RKO (cell line): ENCODE measurements at regions not wholly inside any gene's neighbourhood (a gene's known extent, or its start where the extent isn't known, plus 50 kb on each side); places are given as distances from the start of the nearest gene placed in this dataset.

Experiments
- DNase-seq: peaks from one replicate; pipeline ENCODE4 v3.0.0-alpha.2; 2016; ENCODE audit warnings: low spot score

DNA sequence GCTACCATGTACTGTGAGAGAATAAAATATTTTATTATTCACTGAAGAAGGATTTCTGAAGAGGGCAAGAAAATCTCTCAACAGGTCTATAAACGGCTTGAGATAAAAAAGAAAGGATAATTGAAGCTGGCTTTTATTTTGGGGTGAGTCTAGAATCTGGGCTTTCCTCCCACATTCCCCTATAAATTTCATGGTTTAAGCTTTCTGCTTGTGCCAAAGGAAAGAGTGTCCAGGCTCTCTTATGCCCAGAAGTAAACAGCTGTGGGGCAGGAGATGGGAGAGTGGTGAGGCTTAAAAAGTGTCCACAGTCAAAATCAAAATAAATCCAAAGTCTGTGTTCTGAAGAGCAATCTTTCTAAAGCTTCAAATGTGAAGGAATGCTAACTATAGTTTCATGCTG is 942.2 kb upstream of the MIR17HG start:
- DNase-seq: no peak

DNA sequence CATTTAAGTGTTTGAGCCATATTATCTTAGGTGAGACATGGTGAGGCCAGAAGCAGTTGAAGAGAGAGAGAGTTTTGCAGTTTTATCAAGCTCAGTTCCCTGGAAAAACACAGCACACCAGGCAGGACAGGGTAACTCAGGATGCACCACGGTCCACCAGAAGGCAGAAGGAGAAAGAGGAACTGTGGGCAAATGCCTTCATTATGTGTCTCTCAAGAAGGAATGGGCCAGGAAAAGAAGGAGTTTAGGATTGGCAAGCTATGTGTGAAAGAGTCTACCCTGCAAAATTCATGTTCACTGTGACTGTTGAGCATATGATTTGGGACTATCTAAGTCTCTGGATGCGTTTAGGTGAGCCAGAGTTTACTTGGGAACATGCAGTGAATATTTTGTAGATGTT is 934.5 kb upstream of the MIR17HG start:
- DNase-seq: no peak

DNA sequence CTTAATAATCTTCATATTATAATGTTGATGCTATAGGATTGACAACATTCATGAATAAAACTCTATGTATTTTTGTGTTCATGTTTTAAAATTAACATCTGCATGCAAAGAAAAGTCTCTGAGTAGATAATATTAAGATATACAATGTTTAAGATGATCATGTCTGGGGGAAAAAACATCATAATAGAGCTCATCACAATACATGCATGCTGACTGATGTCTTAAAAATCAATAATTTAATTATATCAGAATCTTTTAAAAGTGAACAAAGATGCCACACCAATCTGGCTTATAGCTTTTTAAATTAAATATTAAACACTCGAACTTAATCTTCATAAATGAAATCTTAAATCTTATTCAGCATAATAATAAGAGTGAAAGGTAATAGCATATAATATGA is 933.9 kb upstream of the MIR17HG start:
- no peak for DNase-seq

DNA sequence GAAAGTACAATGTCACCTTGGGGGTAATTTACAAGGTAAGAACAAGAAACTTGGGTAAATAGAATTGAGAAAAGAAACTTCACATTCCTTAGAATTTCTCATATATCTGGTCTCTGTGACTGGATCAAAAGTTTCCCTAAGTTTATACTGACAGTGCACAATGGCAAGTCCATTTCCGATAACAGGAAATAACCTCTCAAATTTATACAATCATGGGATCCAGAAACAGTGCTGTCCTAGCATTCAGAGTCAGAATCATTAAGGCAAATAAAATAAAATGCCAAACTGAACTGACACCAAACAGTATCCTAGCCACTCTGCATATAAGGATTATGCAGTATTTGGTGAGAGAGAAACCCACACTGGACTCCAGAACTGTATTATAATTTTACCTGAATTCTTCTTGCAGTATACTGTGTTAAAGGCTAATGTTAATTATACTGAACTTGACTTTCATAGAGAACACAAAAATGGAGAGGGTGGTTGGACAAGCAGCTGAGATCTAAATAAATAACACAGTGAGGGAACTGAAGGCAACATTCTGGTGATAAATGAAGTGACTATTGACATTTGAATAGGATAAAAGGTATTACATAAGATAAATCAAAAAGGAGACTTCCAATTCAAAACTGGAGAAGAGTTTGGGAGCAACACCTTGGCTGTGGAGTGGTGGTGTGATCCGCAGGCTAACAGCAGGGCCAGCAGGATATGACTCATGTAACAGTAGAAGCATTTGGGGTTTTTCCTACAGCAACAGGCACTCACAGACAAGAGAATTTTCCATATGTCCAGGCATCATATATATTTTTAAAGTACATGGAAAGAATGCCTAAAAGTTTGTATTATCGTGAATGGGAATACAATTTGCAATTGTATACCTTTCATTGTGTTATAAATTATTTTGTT is 932.5 kb upstream of the MIR17HG start:
- peak; percentile 75 for DNase-seq

DNA sequence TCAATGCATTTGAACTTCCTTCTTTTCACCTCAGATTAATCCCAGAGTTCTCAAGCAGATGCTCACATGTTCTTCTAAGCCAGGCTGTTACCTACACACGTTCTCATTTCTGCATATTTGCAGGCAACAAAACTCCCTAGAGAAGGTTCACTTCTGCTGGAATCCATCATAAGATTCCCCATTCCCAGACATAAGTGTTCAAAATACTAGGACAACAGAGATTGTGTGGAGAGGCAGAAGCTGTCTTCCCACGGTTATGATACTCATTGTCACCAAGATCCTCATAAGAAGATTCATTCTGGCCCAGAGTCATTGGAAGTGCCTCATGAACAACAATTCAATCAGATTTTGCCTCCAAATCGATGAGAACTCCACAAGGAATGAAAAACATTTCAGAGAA is 931.6 kb upstream of the MIR17HG start:
- DNase-seq: no peak

DNA sequence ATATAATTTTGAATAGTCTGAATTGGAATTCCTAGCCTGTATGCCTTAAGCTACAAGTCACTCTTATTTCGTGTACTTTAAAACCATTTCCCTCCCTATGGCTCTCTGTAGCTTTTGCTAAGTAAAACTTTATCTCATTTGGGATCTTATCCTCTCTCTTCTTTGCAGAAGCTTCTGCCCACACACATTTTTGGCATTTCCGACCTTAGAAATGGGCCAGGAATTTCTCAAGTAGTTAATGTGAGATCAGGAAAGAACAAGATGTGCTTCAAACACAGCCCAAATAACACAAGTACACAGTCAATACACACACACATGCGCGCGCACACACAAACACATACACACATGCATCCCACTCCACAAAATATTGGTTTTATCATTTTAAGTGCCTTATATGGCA is 931.0 kb upstream of the MIR17HG start:
- no peak for DNase-seq

DNA sequence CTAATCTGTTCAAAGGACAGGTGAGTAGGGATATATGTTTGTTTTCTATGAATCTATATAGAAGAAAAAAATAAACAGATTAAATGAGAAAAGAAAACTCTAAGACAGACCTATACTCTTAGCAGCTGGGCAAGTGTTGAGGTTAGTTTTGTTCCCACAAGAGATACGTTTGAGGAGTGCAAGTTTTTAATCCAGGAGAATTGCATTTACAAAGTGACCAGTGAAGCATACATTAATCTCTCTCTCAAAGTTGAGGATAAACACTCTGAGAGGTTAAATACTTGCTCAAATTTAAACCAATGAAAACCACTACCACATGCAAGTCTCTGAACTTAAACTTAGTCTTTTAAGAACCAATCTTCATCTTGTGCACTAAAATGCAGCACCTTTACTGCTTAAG is 930.5 kb upstream of the MIR17HG start:
- no peak for DNase-seq

DNA sequence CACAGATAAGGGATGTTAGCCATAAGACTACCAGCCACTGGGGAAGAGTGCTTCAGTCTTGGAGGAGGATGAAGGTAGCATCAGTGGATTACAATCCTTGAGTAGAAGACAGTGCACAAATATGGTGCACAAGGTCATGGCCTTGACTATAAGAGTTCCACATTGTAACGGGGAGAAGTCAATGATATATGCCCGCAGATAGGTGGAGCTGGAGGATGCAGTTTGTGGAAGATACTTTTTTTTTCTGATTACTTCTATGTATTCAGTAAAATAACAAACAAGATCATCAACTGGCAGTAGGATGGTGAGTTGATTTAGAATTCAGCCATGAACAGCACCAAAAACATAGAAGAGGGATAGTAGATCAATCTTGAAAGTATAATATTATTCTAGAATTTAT is 926.8 kb upstream of the MIR17HG start:
- DNase-seq: no peak

DNA sequence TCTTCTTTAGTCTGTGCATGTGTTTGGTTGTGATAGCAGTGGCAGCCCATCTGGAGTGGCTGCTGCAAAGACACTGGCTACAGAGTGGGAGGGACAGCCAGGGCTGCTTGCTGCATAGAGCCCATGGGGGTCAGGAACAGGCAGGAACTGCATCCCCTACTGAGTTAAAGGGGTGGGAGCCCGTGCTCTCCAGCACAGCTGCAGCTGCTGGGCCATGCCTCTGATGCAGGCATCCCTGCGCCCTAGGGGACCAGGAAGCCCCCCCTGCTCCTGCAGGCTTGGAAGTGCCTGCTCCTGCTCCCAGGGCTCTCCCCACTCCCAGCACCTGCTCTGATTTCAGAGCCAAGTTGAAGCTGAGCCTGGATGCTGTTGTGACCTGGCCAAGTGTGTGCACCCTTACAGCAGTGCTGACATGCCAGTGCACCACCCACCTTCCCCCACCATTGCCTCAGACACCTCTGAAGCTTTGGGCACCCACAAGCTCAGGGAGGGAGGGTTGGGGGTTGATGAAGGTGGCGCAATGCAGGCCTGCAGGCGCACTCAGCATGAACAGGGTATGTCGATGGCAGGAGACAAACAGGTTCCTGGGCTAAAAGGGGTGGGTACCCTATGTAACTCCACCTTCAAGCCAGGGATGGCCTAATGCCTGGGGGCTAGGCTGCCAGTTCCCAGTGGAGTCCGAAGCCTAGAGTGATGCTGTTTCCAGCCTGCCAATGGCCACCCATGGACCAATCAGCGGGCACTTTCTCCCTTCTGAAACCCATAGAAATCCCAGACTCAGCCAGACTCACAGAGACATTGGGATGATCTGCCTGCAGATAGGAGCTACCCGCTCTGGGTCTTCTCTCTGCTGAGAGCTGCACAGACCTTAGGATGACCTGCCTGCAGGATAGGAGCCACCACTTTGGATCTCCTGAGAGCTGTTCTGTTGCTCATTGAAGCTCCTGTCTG is 919.9 kb upstream of the MIR17HG start:
- DNase-seq: no peak

DNA sequence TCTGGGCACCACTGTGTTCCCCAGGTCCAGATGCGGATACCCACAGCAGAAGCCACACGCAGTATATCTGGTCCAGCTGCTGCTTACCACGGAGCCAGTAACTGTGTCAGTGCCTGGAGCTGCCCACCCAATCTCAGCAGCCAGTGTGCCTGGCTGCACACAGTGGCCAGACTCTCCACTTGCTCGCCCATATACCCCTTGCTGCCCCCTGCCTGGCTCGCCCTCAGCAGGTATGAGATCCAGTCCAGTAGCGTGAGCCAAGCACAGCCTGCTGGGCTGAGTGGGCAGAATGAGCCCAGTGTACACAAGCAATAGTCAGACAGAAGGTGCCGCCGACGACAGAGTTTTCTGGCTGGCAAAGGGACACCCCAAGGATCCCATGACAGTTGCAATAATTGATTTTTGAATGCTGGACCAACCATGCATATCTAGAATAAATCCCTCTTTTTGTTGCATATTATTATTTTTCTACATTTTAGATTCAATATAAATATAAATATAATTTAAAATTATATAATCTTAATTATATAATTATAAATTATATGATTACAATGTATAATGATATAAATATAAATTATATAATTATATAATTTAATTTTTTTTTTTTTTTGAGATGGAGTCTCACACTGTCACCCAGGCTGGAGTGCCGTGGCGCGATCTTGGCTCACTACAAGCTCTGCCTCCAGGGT is 918.8 kb upstream of the MIR17HG start:
- no peak for DNase-seq

DNA sequence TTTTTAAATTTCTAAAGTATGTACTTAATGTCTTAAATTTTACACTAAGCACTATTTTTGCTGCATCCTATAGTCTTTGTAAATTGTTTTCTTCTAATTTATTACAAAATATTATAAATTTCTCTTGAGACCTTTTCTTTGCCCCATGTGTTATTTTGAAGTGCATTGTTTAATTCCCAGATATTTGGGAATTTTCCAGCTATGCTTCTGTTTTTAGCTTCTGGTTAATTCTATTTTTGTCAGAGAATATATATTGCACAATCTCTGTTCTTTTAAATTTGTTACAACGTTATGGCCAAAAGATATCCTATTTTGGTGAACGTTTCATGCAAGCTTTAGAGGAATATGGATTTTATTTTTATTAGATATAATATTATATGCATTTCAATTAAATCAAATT is 917.4 kb upstream of the MIR17HG start:
- DNase-seq: no peak

DNA sequence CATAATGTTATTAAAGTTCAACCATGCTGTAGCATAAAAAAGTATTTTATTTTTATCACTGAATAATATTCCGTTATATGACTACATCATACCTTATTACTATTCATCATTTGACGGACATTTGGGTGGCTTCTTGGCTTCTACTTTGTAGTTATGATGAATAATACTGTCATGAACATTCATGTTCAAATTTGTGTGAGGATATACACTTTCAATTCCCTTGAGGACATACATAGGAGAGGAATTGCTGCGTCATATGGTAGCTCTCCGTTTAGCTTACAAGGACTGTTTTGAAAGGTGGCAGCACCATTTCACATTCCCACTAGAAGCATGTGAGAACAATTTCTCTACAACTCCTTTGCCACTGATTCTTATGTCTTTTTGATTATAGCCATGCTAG is 910.8 kb upstream of the MIR17HG start:
- DNase-seq: no peak

DNA sequence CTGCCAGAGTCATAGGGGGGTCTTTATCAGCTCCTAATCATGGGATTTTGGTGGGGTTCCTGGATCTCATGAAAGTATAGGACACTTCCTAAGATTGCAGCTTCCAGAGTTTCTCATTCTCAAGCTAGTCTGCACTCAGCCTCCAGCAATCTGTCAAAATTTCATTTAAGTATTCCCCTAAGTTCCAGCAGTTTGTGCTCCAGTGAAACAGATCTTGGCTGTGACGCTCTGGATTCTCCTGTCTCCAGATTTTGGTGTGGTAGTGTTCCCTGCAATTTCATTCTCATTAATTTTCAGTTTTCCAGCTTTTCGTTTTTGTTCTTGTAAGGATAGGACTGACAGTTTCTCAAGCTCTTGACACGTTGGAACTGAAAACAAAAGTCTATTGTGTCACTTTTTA is 908.9 kb upstream of the MIR17HG start:
- DNase-seq: no peak

DNA sequence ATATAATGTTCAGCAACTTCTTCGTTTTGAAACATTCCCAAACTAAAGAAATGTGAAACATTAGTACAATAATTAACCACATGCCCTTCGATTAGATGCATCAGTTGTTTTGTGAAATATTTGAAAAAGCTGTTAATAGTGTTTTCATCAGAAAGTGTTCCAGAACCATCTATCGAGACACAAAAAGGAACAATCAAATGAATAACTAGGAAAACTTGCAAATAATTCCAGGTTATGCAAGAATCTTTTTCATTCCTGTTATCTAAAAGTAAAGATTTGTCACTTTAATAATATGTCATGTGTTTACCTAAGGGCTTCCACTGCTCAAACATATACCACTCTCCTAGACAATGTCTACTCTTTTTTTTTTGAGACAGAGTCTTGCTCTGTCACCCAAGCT is 904.2 kb upstream of the MIR17HG start:
- no peak for DNase-seq

DNA sequence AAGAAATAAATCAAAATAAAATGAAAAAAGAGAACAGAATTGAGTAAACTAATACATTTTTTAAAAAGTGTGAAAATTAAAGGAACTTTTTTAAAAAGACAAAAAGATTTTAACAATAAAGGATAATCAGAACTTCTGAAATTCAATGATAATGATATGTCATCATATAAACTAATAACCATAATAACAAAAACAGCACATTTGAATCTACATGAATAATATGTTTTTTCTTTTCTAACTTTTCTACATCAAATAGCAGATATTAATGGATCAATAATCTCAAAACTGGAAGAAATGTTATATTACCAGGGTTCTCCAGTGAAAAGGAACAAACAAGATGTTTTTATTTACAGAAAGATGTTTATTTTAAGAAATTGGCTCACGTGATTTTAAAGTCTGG is 903.3 kb upstream of the MIR17HG start:
- no peak for DNase-seq

DNA sequence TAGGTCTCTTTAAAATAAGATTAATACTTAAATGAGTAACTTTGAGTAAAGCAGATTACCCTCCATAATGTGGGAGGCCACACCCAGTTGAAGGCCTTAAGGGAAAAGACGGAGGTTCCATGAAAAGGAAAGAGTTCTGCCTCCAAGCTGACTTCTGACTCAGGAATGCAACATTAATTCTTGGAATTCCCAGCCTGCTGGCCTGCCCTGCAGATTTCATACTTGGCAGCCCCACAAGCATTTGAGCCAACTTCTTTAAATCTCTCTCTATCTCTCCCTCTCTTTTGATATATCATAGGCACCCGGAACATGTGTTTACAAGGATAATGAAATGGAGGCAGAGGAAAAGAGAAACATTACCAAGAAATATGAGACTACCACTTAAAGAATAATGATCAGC is 902.3 kb upstream of the MIR17HG start:
- peak; percentile 41 for DNase-seq

DNA sequence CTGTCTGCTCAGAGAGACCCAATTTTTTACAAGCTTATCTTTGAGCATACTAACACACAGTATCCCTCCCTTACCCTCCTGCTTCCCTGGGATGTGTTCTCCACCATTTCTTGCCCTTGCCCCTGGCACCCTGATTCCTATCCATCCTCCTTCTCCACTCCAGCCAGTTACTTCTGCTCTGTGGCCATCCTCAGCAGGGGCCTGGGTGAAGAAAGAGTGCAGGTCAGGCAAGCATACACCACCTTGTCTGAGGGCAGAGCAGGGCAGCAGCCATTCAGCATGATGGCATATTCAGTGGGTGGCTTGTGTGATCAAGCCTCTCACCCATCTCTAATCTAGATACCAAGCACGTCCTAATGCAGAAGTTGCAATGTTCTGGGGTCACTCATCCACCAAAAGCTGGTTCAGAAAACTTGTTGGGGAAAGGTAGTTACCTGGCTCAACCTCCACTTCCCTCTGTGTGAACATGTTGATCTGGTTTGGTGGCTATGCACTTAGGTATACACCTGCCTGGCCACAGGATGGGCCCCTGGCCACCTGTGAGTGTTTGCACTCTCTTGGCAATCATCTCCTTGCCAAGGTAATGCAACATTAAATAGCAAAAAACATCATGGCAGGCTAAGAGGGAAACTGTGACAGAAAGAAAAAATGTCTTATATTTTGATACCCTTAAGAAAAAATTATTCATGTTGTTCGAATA is 900.3 kb upstream of the MIR17HG start:
- no peak for DNase-seq

DNA sequence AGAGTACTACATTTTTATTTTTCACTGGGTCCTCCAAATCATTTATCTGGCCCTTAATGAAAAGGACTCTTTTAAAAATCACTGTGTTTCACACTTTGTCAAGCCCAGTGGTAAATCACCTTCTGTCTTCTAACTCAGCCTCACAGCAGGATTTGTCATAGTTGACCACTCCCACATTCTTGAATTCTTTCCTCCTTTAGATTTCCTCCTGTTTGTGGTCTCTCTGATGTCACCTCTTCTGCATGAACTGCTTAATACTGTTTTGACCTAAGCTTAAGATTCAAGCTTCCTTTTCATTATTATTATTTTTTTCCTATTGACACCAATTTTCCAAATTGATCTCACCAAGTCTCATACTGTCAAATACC is 899.8 kb upstream of the MIR17HG start:
- DNase-seq: peak; percentile 31

DNA sequence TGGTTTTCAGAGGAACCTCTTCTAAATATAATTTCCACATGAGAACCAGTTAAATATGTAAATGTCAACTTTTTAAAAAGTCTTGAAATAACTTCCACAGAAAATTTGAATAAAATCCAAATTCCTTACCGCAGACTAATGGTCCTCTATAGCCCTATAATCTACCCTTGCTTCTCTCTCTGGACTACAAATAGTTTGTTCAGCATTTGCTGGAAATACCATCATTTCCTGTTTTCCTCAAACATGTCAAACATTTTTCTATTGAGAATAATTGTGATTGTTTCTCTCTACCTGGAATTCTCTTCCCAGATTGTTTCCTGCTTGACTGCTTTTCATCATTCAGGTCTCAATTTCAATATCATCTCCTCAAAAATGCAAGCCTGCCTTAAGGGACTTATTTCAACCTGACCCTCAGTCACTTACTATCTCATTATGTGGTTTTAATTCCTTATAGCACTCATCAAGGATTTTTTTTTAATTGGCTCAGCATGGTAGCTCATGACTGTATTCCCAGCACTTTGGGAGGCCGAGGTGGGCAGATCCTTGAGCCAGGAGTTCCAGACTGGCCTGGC is 898.9 kb upstream of the MIR17HG start:
- no peak for DNase-seq

DNA sequence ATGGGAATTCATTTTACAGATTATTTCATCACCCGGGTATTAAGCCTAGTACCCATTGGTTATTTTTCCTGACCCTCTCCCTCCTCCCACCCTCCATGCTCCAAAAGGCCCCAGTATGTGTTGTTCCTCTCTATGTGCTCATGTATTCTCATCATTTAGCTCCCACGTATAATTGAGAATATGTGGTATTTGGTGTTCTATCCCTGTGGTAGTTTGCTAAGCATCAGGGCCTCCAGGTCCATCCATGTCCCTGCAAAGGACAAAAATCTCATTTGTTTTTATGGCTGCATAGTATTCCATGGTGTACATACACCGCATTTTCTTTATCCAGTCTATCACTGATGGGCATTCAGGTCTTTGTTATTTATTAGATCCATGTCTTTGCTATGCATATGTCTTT is 894.1 kb upstream of the MIR17HG start:
- DNase-seq: no peak

DNA sequence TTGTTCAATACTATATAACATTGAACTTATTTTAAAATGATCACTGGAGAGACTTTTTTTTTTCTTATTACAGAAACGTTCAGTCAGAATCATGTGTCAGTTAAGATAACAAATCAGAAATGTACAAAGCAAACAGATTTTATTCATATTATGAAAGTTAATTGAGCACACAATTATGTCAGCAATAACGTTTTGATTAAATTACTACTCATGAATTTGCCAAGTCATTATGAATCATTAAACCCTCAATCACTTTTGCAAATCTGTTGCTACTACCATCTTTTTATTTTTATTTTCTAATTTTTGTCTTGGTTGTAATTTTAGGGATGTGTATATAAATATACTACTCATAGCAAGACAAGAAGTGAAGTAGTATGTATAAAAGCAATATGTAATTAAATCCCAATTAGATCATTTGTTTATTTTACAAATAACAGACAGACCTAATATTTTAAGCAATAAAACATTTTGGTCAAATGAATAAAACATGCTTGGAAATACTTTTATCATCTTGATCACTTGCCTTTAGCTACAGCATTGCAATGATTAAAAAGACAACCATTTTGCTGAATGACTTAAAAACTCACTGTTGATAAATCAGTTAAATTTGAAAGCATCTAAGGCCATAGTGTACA is 893.4 kb upstream of the MIR17HG start:
- no peak for DNase-seq
